GM12892 (cell line): ENCODE measurements at regions not wholly inside any gene's neighbourhood (a gene's known extent, or its start where the extent isn't known, plus 50 kb on each side); places are given as distances from the start of the nearest gene placed in this dataset.

ENCODE experiments used
- POLR2A ChIP-seq: IDR thresholded peaks from 2 replicates; pipeline ENCODE4 v1.6.1; 2011; ENCODE audit warnings: low read depth, low read length, control low read depth
- POLR2AphosphoS5 ChIP-seq: IDR thresholded peaks from 2 replicates; pipeline ENCODE4 v1.6.1; 2011; ENCODE audit warnings: low read depth, low read length, control low read depth
- TAF1 ChIP-seq: IDR thresholded peaks from 2 replicates; pipeline ENCODE4 v1.6.1; 2011; ENCODE audit warnings: low read depth, mild to moderate bottlenecking, control low read depth, low read length, borderline replicate concordance

GRCh38 chr5:58236498-58236897 lies 223.4 kb downstream of the PLK2 start:
- TF ChIP-seq POLR2AphosphoS5 (no peak), TAF1 (no peak), POLR2A (no peak)
